ENCODE measurements at regions not wholly inside any gene's neighbourhood (a gene's known extent, or its start where the extent isn't known, plus 50 kb on each side); places are given as distances from the start of the nearest gene placed in this dataset.

DNA sequence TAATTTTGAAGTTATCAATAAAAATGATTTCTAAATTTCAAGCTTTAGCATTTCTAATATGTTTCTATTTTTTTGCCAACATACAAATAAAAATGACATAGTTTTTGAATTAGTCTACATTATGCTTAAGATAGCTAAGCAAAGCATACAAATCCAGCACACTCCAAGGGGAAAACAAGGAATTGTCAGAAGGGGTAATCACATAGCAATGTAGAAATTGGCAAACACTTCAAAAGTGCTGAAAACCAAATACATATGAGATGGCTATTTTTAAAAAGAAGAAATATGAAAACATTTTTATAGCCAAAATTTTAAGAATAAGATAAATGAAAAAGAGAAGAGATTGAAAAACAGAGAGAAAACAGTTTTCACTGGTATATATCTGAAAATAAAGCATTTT lies 308.0 kb downstream of the SLC6A15 start:
- TF ChIP-seq CTCF (IDR thresholded peaks at IDR 0.05) (no peak), POLR2A (IDR thresholded peaks at IDR 0.05) (no peak)
